NB4 (cell line): ENCODE measurements at regions not wholly inside any gene's neighbourhood (a gene's known extent, or its start where the extent isn't known, plus 50 kb on each side); places are given as distances from the start of the nearest gene placed in this dataset.

Experiments used
- POLR2A ChIP-seq: IDR thresholded peaks from 2 replicates; pipeline ENCODE4 v1.6.1; 2011; ENCODE audit warnings: mild to moderate bottlenecking; ENCODE audit not compliant: insufficient read length; ENCODE audit errors: extremely low read depth
- TF ChIP-seq, protein P1 (sequence below): IDR thresholded peaks from one replicate; pipeline ENCODE4 v1.5.1; 2012; ENCODE audit warnings: low read depth, low read length

DNA sequence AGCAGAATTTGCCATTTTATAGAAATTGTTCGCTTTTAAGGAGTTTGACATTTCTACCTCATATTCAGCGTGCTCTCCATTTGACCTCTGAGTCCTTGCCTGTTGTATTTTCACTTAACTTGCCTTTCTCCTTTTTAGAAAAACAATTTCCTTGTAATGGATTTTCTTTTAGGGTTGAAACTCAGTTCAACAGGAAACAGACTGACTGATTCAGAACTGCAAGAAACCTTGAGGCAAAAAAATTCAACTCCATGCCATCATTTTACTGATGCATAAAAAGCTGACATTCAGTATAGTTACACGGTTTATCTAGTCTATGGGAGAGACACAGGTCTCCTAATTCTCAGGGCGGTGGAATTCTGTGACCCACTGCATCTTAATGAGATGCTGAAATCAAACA lies 59.8 kb downstream of the MRPS30 start:
- TF ChIP-seq, protein P1, sequence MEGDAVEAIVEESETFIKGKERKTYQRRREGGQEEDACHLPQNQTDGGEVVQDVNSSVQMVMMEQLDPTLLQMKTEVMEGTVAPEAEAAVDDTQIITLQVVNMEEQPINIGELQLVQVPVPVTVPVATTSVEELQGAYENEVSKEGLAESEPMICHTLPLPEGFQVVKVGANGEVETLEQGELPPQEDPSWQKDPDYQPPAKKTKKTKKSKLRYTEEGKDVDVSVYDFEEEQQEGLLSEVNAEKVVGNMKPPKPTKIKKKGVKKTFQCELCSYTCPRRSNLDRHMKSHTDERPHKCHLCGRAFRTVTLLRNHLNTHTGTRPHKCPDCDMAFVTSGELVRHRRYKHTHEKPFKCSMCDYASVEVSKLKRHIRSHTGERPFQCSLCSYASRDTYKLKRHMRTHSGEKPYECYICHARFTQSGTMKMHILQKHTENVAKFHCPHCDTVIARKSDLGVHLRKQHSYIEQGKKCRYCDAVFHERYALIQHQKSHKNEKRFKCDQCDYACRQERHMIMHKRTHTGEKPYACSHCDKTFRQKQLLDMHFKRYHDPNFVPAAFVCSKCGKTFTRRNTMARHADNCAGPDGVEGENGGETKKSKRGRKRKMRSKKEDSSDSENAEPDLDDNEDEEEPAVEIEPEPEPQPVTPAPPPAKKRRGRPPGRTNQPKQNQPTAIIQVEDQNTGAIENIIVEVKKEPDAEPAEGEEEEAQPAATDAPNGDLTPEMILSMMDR = no peak
- no peak for TF ChIP-seq POLR2A
